ENCODE measurements at regions not wholly inside any gene's neighbourhood (a gene's known extent, or its start where the extent isn't known, plus 50 kb on each side); places are given as distances from the start of the nearest gene placed in this dataset.
"Not testable (repeated sequence)": the region's sequence is repeated elsewhere in the genome, so short reads cannot be mapped to it uniquely, and the experiment has no call there.

DNA sequence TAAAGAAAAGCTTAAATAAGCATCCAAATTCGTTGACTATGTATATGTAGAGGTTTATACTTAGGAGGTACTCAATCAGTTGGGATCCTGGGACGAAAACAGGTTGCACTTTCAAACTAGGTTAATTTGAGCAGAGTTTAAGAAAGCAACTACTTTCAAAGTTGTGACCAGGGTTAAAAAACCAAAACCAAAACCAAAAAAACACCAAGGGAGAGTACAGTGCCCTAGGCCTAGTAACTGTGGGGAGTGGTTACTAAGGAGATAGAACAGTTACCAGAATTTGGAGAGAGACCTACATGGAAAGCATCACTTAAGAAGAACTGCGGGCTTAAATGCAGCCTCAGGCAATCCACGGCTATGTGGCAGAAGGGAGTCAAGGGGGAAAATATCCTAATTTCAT is 148.3 kb downstream of the JRKL start:
- H3K4me3 ChIP-seq (ENCODE audit: low read depth, low read length) = no peak overlapping the region
- no peak for TF ChIP-seq CTCF (IDR thresholded peaks at IDR 0.05; ENCODE audit: control insufficient read depth, extremely low read depth, insufficient read depth)
- no peak for DNase-seq (ENCODE audit: low read depth)

GRCh38 chr11:96538622-96539021 is 148.8 kb downstream of the JRKL start:
- DNase-seq (ENCODE audit: low read depth) = no peak
- H3K4me3 ChIP-seq (ENCODE audit: low read depth, low read length) = no peak overlapping the region
- TF ChIP-seq CTCF (IDR thresholded peaks at IDR 0.05; ENCODE audit: control insufficient read depth, extremely low read depth, insufficient read depth) = no peak

GRCh38 chr11:96540875-96541274 is 151.1 kb downstream of the JRKL start:
- DNase-seq (ENCODE audit: low read depth) = no peak
- TF ChIP-seq CTCF (IDR thresholded peaks at IDR 0.05; ENCODE audit: control insufficient read depth, extremely low read depth, insufficient read depth) = no peak
- H3K4me3 ChIP-seq (ENCODE audit: low read depth, low read length) = no peak overlapping the region

GRCh38 chr11:96543177-96543576 is 153.4 kb downstream of the JRKL start:
- DNase-seq (ENCODE audit: low read depth) = no peak
- no peak overlapping the region for H3K4me3 ChIP-seq (ENCODE audit: low read depth, low read length)
- TF ChIP-seq CTCF (IDR thresholded peaks at IDR 0.05; ENCODE audit: control insufficient read depth, extremely low read depth, insufficient read depth) = no peak

- DNase-seq (ENCODE audit: low read depth) = not testable (repeated sequence)
- H3K4me3 ChIP-seq (ENCODE audit: low read depth, low read length) = peak overlapping the region; percentile 31
Measured at GRCh38 chr11:96545192-96545591, 155.4 kb downstream of the JRKL start.

GRCh38 chr11:96551136-96551535 is 161.3 kb downstream of the JRKL start:
- no peak for TF ChIP-seq CTCF (IDR thresholded peaks at IDR 0.05; ENCODE audit: control insufficient read depth, extremely low read depth, insufficient read depth)
- no peak overlapping the region for H3K4me3 ChIP-seq (ENCODE audit: low read depth, low read length)
- no peak for DNase-seq (ENCODE audit: low read depth)

DNA sequence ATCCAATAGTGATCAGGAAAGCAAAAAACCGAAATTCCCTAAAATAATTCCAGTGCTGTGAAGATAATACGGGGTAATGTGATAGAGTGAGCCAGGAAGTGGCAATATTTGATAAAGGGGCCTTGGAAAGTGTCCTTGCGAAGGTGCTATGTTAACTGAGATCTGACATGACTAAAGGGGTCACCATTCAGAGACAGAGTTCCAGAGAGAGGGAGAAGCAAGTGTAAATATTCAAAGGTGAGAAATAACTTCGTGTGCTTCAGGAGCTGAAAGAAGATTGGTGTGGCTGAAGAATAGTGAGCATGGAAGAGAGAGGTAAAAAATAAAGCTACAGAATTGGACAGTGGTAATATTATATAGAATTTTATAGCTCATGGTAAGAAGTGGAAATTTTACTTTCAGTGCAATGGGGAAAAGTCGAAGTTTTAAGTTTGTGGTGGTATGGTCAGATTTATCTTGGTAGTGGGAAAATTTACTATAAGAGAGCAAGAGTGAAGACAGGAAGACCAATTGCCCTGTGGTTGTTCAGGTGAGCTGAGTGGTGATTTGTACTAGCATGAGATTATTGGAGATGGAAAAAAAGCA is 164.5 kb downstream of the JRKL start:
- no peak for TF ChIP-seq CTCF (IDR thresholded peaks at IDR 0.05; ENCODE audit: control insufficient read depth, extremely low read depth, insufficient read depth)
- H3K4me3 ChIP-seq (ENCODE audit: low read depth, low read length) = no peak overlapping the region
- no peak for DNase-seq (ENCODE audit: low read depth)

- not testable (repeated sequence) for H3K4me3 ChIP-seq (ENCODE audit: low read depth, low read length); DNase-seq (ENCODE audit: low read depth)
Measured at GRCh38 chr11:96555826-96556225, 166.0 kb downstream of the JRKL start.

DNA sequence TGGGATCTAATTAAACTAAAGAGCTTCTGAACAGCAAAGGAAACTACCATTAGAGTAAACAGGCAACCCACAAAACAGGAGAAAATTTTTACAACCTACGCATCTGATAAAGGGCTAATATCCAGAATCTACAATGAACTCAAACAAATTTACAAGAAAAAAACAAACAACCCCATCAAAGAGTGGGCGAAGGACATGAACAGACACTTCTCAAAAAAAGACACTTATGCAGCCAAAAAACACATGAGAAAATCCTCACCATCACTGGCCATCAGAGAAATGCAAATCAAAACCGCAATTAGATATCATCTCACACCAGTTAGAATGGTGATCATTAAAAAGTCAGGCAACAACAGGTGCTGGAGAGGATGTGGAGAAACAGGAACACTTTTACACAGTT is 170.9 kb downstream of the JRKL start:
- not testable (repeated sequence) for DNase-seq (ENCODE audit: low read depth); H3K4me3 ChIP-seq (ENCODE audit: low read depth, low read length)
